SK-N-SH (cell line): ENCODE measurements at regions not wholly inside any gene's neighbourhood (a gene's known extent, or its start where the extent isn't known, plus 50 kb on each side); places are given as distances from the start of the nearest gene placed in this dataset.

Experiments
- CTCF ChIA-PET: fragments of 300-600, 350-600 bp; formaldehyde crosslinking; extraction: SDS; loops from one replicate; lab custom pipeline; 2021; lab: Yijun Ruan, JAX
- POLR2A ChIA-PET: fragments of 350-600 bp; sonication (Branson Sonifier 250); formaldehyde crosslinking; extraction: SDS; loops from one replicate; lab custom pipeline; 2020; ENCODE audit warnings: antibody characterized with exemption, inconsistent platforms; lab: Yijun Ruan, JAX
- DNase-seq: peaks from one replicate; pipeline ENCODE4 v3.0.0; 2012
- H2AFZ ChIP-seq: fragments of 200-600 bp; sonication (generic); 2 replicates; pipeline ENCODE4 v1.8.1; 2016; ENCODE audit warnings: antibody characterized with exemption, mild to moderate bottlenecking, low read depth
- H3F3A ChIP-seq: fragments of 200-600 bp; sonication (generic); replicated peaks from 2 replicates; pipeline ENCODE3; 2016; ENCODE audit warnings: antibody characterized with exemption, mild to moderate bottlenecking; ENCODE audit not compliant: insufficient read depth
- H3K27ac ChIP-seq, 2 experiments: fragments of 200-500 bp in 1 of 2; fragments of 200-600 bp in 1 of 2; sonication (Bioruptor generic) in 1 of 2; sonication (generic), shearing (Covaris generic) in 1 of 2; 2 replicates each; pipeline versions ENCODE4 v1.5.1 to v1.6.1; 2014 to 2016; ENCODE audit warnings: low read depth in 2 of 2, inconsistent platforms in 1 of 2, low read length in 1 of 2, mild to moderate bottlenecking in 1 of 2, mixed read lengths in 1 of 2
- H3K27me3 ChIP-seq: fragments of 200-600 bp; sonication (generic), shearing (Covaris generic); 2 replicates; pipeline ENCODE4 v1.6.1; 2016; ENCODE audit warnings: mixed run types; ENCODE audit not compliant: insufficient read depth
- H3K36me3 ChIP-seq, 2 experiments: fragments of 200-500 bp in 1 of 2; fragments of 200-600 bp in 1 of 2; sonication (Bioruptor generic) in 1 of 2; sonication (generic) in 1 of 2; replicated peaks in 1 of 2; 2 replicates each; pipeline versions ENCODE3 to v1.5.1; 2014 to 2016; ENCODE audit warnings: low read length in 1 of 2, mild to moderate bottlenecking in 1 of 2; ENCODE audit not compliant: insufficient read depth in 2 of 2, control insufficient read depth in 1 of 2
- H3K4me1 ChIP-seq, 2 experiments: fragments of 200-500 bp in 1 of 2; fragments of 200-600 bp in 1 of 2; sonication (Bioruptor generic) in 1 of 2; sonication (generic), shearing (Covaris generic) in 1 of 2; 2 replicates each; pipeline versions ENCODE4 v1.5.1 to v1.6.1; 2014 to 2016; ENCODE audit warnings: low read depth in 1 of 2, low read length in 1 of 2, mixed run types in 1 of 2; ENCODE audit not compliant: insufficient read depth in 2 of 2, control insufficient read depth in 1 of 2
- H3K4me2 ChIP-seq: fragments of 200-600 bp; sonication (generic), shearing (Covaris generic); 2 replicates; pipeline ENCODE4 v1.6.1; 2017; ENCODE audit warnings: mixed run types
- H3K4me3 ChIP-seq, 2 experiments: fragments of 200-500 bp in 1 of 2; fragments of 200-600 bp in 1 of 2; sonication (Bioruptor generic) in 1 of 2; sonication (generic), shearing (Covaris generic) in 1 of 2; 2 replicates each; pipeline versions ENCODE4 v1.5.1 to v1.8.1; 2014 to 2016; ENCODE audit warnings: low read depth in 2 of 2, inconsistent platforms in 1 of 2, low read length in 1 of 2, mild to moderate bottlenecking in 1 of 2, mixed read lengths in 1 of 2, moderate library complexity in 1 of 2
- H3K79me2 ChIP-seq: fragments of 200-600 bp; sonication (generic); 2 replicates; pipeline ENCODE4 v1.8.1; 2017; ENCODE audit warnings: mild to moderate bottlenecking; ENCODE audit not compliant: insufficient read depth
- H3K9ac ChIP-seq: fragments of 200-600 bp; sonication (generic); 2 replicates; pipeline ENCODE4 v1.6.1; 2017; ENCODE audit warnings: mixed run types
- H3K9me2 ChIP-seq: fragments of 200-600 bp; sonication (generic); 2 replicates; pipeline ENCODE4 v1.6.1; 2017; ENCODE audit warnings: mixed run types
- H3K9me3 ChIP-seq: fragments of 200-600 bp; sonication (generic); 2 replicates; pipeline ENCODE4 v1.6.1; 2017; ENCODE audit warnings: mixed run types, mild to moderate bottlenecking, moderate library complexity
- H4K20me1 ChIP-seq: fragments of 200-600 bp; sonication (generic); 2 replicates; pipeline ENCODE4 v1.6.1; 2017; ENCODE audit warnings: mild to moderate bottlenecking, mixed run types; ENCODE audit not compliant: insufficient read depth
- CHD2 ChIP-seq: fragments of 150-350 bp; IDR thresholded peaks from 2 replicates; pipeline ENCODE4 v1.6.1; 2018; ENCODE audit warnings: low read length; ENCODE audit not compliant: partially characterized antibody
- EZH2phosphoT487 ChIP-seq: fragments of 200-600 bp; sonication (generic); IDR thresholded peaks from 2 replicates; pipeline ENCODE4 v1.6.1; 2017; ENCODE audit warnings: low read depth, mixed run types, mild to moderate bottlenecking, antibody characterized with exemption, moderate library complexity, borderline replicate concordance
- FOSL2 ChIP-seq: IDR thresholded peaks from 2 replicates; pipeline ENCODE4 v1.4.0; 2012; ENCODE audit warnings: low read depth, mild to moderate bottlenecking, moderate library complexity, borderline replicate concordance
- FOXJ3 ChIP-seq: sonication (generic); formaldehyde crosslinking; IDR thresholded peaks from 2 replicates; pipeline ENCODE4 v1.5.1; 2020; ENCODE audit warnings: mild to moderate bottlenecking, missing genetic modification reagents
- GATA2 ChIP-seq: sonication (generic); formaldehyde crosslinking; IDR thresholded peaks from 2 replicates; pipeline ENCODE4 v1.5.0; 2020; ENCODE audit warnings: mild to moderate bottlenecking, missing genetic modification reagents
- JUND ChIP-seq: IDR thresholded peaks from 2 replicates; pipeline ENCODE4 v1.4.0; 2012
- NFIC ChIP-seq: IDR thresholded peaks from 2 replicates; pipeline ENCODE4 v1.4.0; 2012; ENCODE audit warnings: borderline replicate concordance
- PBX3 ChIP-seq: IDR thresholded peaks from 2 replicates; pipeline ENCODE4; 2012
- POLR2AphosphoS5 ChIP-seq: IDR thresholded peaks from 2 replicates; pipeline ENCODE4 v1.6.1; 2012; ENCODE audit warnings: low read depth, low read length
- RCOR1 ChIP-seq: fragments of 150-350 bp; IDR thresholded peaks from 2 replicates; pipeline ENCODE4 v1.6.1; 2017; ENCODE audit warnings: antibody characterized with exemption, low read length
- RFX5 ChIP-seq: IDR thresholded peaks from 2 replicates; pipeline ENCODE4 v1.6.1; 2012; ENCODE audit warnings: mild to moderate bottlenecking, improper control_type of control experiment, low read length
- SIN3A ChIP-seq: IDR thresholded peaks from 2 replicates; pipeline ENCODE4 v1.6.1; 2012; ENCODE audit warnings: low read depth, mild to moderate bottlenecking, low read length, moderate library complexity, borderline replicate concordance
- TAF1 ChIP-seq: IDR thresholded peaks from 2 replicates; pipeline ENCODE4 v1.6.1; 2012; ENCODE audit warnings: low read depth, mild to moderate bottlenecking, low read length, moderate library complexity, borderline replicate concordance
- USF2 ChIP-seq: fragments of 150-350 bp; IDR thresholded peaks from 2 replicates; pipeline ENCODE4 v1.6.1; 2017; ENCODE audit warnings: antibody characterized with exemption, low read length, low read depth, borderline replicate concordance
- WGBS: methylation state at CpG from one replicate; pipeline ENCODE4 v1.1.6; 2017; ENCODE audit warnings: low lambda C conversion rate; 5-methylcytosine and 5-hydroxymethylcytosine counted together
- TF ChIP-seq, protein P1 (sequence below): IDR thresholded peaks from 2 replicates; pipeline ENCODE4 v1.6.1; 2012; ENCODE audit warnings: mild to moderate bottlenecking, low read depth, low read length, moderate library complexity
- TF ChIP-seq, protein P2 (sequence below): IDR thresholded peaks from 2 replicates; pipeline ENCODE4 v1.4.0; 2012; ENCODE audit warnings: low read depth

DNA sequence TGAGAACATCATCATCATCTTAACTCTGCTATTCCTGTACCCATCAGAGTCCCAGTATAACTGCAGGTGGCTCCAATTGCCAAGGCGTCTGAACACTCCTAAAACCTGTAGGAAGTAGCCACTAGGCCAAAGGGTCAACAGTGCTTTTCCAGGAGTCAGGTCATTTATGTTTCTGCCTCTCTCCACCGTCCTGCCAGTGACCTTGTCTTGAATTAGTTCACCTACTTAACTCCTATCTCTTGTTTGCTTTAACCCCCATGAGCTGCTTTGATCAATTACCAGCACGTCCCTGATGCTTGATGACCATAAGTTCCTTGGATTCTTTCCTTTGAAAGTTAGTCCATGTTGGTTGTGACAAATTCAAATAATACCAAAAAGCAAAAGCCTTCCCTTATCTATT is 169.8 kb upstream of the ANKRD28 start:
- no peaks in the 10 kb centered on the region for H3K9me3 ChIP-seq
- H3K79me2 ChIP-seq: no peaks in the 10 kb centered on the region
- no peaks in the 10 kb centered on the region for H4K20me1 ChIP-seq
- no peaks in the 10 kb centered on the region for H3K36me3 ChIP-seq
- H3K4me3 ChIP-seq: no peak overlapping the region
- ChIA-PET CTCF (no interaction called here), POLR2A (no interaction called here)
- no peak overlapping the region for H3K4me2 ChIP-seq
- no peaks in the 10 kb centered on the region for H3K27me3 ChIP-seq
- H3F3A ChIP-seq: peaks cover 11% of the 10 kb centered on the region
- no peak overlapping the region for H3K27ac ChIP-seq
- no peak overlapping the region for H2AFZ ChIP-seq
- TF ChIP-seq USF2 (no peak), RFX5 (no peak), NFIC (no peak), FOXJ3 (CRISPR knock-in tag) (no peak), FOSL2 (no peak), EZH2phosphoT487 (no peak), POLR2AphosphoS5 (no peak), TAF1 (no peak), CHD2 (no peak), JUND (no peak), SIN3A (no peak)
- TF ChIP-seq, protein P1, sequence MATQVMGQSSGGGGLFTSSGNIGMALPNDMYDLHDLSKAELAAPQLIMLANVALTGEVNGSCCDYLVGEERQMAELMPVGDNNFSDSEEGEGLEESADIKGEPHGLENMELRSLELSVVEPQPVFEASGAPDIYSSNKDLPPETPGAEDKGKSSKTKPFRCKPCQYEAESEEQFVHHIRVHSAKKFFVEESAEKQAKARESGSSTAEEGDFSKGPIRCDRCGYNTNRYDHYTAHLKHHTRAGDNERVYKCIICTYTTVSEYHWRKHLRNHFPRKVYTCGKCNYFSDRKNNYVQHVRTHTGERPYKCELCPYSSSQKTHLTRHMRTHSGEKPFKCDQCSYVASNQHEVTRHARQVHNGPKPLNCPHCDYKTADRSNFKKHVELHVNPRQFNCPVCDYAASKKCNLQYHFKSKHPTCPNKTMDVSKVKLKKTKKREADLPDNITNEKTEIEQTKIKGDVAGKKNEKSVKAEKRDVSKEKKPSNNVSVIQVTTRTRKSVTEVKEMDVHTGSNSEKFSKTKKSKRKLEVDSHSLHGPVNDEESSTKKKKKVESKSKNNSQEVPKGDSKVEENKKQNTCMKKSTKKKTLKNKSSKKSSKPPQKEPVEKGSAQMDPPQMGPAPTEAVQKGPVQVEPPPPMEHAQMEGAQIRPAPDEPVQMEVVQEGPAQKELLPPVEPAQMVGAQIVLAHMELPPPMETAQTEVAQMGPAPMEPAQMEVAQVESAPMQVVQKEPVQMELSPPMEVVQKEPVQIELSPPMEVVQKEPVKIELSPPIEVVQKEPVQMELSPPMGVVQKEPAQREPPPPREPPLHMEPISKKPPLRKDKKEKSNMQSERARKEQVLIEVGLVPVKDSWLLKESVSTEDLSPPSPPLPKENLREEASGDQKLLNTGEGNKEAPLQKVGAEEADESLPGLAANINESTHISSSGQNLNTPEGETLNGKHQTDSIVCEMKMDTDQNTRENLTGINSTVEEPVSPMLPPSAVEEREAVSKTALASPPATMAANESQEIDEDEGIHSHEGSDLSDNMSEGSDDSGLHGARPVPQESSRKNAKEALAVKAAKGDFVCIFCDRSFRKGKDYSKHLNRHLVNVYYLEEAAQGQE: no peak
- 48% methylated on average over 3 of the region's 3 CpGs for WGBS
- no peaks in the 10 kb centered on the region for H3K4me1 ChIP-seq
- no peaks in the 10 kb centered on the region for H3K9me2 ChIP-seq
- no peak overlapping the region for H3K9ac ChIP-seq
- no peak for DNase-seq

DNA sequence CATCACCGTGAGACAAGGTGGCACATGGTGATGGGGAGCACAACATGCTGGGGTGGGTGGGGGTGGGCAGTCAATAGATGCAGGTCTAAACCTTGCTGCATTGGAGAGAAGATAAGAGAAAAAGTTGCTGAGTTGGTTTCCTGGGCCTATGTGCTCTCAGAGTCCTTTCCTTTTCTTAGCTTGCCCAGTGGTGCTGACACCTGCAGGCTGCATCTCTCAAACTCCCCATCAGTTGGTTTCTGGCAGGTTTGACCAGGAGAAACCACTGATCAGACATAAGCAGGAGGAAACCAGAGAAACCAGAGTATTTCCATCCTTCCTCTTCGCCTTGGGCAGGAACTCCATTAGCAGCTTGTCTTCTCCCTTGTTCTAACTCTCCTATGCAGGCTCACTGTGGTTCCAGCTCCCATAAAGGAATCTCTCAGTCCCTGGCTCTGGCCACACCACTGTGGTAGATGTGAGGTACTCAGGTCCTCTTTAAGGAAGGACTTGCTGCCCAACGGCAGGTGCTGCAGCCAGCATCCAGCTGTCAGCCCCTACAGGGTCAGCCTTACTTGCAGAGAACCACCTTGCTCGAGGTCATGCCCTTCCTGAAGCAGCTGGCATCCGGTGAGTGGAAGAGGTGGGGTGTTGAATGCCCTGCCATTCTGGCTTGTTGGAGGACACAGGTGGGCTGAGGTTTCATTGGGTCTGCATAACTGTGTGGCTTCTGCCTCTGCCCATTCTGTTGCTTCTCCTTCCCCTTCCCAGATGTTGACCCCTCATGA is 172.3 kb upstream of the ANKRD28 start:
- POLR2A ChIA-PET: no interaction called here
- CTCF ChIA-PET: no interaction called here
- no peak overlapping the region for H2AFZ ChIP-seq
- no peaks in the 10 kb centered on the region for H3K27me3 ChIP-seq
- no peaks in the 10 kb centered on the region for H4K20me1 ChIP-seq
- H3K36me3 ChIP-seq: no peaks in the 10 kb centered on the region
- H3K9me3 ChIP-seq: no peaks in the 10 kb centered on the region
- no peaks in the 10 kb centered on the region for H3K79me2 ChIP-seq
- 83% methylated on average over 2 of the region's 5 CpGs for WGBS
- no peak for TF ChIP-seq RCOR1
- TF ChIP-seq GATA2 (CRISPR knock-in tag): no peak
- TF ChIP-seq, protein P1: no peak
- no peak for TF ChIP-seq POLR2AphosphoS5
- TF ChIP-seq, protein P2, sequence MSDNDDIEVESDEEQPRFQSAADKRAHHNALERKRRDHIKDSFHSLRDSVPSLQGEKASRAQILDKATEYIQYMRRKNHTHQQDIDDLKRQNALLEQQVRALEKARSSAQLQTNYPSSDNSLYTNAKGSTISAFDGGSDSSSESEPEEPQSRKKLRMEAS: no peak
- no peak for TF ChIP-seq RFX5
- TF ChIP-seq FOXJ3 (CRISPR knock-in tag): no peak
- no peak for TF ChIP-seq PBX3
- H3F3A ChIP-seq: peaks cover 5% of the 10 kb centered on the region
- H3K9ac ChIP-seq: no peak overlapping the region
- no peaks in the 10 kb centered on the region for H3K9me2 ChIP-seq
- H3K4me3 ChIP-seq: no peak overlapping the region
- no peaks in the 10 kb centered on the region for H3K4me1 ChIP-seq
- DNase-seq: no peak
- no peak overlapping the region for H3K27ac ChIP-seq
- H3K4me2 ChIP-seq: no peak overlapping the region
